ENCODE measurements at regions not wholly inside any gene's neighbourhood (a gene's known extent, or its start where the extent isn't known, plus 50 kb on each side); places are given as distances from the start of the nearest gene placed in this dataset.

DNA sequence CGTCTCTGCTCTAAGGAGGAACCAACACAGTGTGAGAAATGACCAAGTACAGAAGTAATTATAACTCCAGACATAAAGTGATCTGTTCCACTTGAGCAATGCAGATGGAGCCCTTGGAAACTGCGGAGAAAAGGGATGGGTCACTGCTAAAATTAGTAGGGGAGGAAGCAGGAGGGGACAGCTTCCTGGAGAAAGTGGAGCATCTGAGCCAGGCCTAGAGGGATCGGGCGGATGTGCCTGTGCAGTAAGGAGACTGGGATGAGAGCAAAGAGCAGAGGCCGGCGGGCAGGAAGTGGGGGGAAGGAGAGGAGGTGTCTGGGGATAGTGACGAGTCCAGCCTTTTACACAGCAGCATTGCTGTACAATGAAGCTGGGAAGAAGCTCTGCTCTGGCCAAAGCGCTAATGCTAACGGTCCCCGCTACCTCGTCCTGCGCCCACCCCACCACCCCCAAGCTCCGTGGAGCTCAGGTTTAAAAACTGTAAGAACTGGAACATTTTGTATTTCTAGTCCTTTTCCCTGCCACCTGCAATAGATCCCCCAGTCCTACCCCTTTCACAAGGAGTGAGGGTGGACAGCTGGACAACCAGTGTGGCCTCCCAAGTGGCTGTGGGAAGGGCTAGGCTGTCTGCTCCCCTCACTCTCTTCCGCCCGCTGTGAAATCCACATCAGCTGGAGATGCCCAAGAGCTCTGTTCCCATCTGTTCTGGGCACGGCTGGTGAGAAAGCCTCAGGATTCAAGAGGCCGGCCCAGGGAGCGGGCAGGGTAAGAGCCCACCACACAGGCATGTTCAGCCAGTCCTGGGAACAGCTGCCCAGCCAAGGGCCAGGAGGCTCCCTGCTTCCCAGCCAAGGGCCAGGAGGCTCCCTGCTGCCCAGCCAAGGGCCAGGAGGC is 53.0 kb upstream of the HES1 start:
- TF ChIP-seq POLR2A (IDR thresholded peaks at IDR 0.05) = no peak
- TF ChIP-seq, protein P1, sequence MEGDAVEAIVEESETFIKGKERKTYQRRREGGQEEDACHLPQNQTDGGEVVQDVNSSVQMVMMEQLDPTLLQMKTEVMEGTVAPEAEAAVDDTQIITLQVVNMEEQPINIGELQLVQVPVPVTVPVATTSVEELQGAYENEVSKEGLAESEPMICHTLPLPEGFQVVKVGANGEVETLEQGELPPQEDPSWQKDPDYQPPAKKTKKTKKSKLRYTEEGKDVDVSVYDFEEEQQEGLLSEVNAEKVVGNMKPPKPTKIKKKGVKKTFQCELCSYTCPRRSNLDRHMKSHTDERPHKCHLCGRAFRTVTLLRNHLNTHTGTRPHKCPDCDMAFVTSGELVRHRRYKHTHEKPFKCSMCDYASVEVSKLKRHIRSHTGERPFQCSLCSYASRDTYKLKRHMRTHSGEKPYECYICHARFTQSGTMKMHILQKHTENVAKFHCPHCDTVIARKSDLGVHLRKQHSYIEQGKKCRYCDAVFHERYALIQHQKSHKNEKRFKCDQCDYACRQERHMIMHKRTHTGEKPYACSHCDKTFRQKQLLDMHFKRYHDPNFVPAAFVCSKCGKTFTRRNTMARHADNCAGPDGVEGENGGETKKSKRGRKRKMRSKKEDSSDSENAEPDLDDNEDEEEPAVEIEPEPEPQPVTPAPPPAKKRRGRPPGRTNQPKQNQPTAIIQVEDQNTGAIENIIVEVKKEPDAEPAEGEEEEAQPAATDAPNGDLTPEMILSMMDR (IDR thresholded peaks at IDR 0.05) = no peak

Measured in esophagus squamous epithelium (tissue), 4 donors.